ENCODE measurements at regions not wholly inside any gene's neighbourhood (a gene's known extent, or its start where the extent isn't known, plus 50 kb on each side); places are given as distances from the start of the nearest gene placed in this dataset.

GRCh38 chr6:126546541-126547120 lies 206.7 kb downstream of the CENPW start:
- Mint-ChIP-seq H3K27me3 (no peaks in the 10 kb centered on the region), H3K4me1 (ENCODE audit: low read depth) (no peaks in the 10 kb centered on the region), H3K9me3 (peaks cover 2% of the 10 kb centered on the region), H3K36me3 (ENCODE audit: low read depth) (no peaks in the 10 kb centered on the region), H3K27ac (no peak overlapping the region), H3K4me3 (no peak overlapping the region)
- POLR2A ChIA-PET: no interaction called here
- no peak for DNase-seq
- no peak for ATAC-seq
- CTCF ChIA-PET: interaction anchor here (1.3 kb wide), 1 partner anchor 22 kb away, joined by 3 read pairs; no protein-coding TSS in a partner anchor
- intact Hi-C loops (cut with micrococcal nuclease): no loop called here
- TF ChIP-seq, protein P1, sequence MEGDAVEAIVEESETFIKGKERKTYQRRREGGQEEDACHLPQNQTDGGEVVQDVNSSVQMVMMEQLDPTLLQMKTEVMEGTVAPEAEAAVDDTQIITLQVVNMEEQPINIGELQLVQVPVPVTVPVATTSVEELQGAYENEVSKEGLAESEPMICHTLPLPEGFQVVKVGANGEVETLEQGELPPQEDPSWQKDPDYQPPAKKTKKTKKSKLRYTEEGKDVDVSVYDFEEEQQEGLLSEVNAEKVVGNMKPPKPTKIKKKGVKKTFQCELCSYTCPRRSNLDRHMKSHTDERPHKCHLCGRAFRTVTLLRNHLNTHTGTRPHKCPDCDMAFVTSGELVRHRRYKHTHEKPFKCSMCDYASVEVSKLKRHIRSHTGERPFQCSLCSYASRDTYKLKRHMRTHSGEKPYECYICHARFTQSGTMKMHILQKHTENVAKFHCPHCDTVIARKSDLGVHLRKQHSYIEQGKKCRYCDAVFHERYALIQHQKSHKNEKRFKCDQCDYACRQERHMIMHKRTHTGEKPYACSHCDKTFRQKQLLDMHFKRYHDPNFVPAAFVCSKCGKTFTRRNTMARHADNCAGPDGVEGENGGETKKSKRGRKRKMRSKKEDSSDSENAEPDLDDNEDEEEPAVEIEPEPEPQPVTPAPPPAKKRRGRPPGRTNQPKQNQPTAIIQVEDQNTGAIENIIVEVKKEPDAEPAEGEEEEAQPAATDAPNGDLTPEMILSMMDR (IDR thresholded peaks at IDR 0.05): no peak

DNA sequence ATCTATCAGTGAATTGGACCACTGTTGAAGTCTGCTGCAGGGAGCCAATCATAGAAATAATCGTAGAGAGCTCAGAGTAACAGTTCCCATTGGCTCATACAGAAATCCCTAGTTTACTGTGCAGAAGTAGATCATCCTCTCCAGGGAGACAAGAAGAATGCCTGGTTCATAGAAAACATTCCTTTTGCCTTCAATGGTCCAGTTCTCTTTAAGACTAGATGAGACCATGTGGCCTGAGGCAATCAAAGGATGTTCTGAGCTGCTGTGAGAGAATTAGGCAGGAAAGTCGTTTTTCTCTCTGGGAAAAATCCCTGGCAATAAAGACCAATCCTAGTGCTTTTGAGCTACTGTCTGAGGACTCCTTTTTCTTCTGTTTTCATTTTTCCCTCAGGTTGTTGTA lies 208.4 kb downstream of the CENPW start:
- no peak for ATAC-seq
- CTCF ChIA-PET: no interaction called here
- peaks cover 2% of the 10 kb centered on the region for H3K9me3 Mint-ChIP-seq
- H3K36me3 Mint-ChIP-seq (ENCODE audit: low read depth): no peaks in the 10 kb centered on the region
- H3K27me3 Mint-ChIP-seq: no peaks in the 10 kb centered on the region
- TF ChIP-seq, protein P1 (IDR thresholded peaks at IDR 0.05): no peak
- DNase-seq: no peak
- H3K27ac Mint-ChIP-seq: no peak overlapping the region
- H3K4me3 Mint-ChIP-seq: no peak overlapping the region
- H3K4me1 Mint-ChIP-seq (ENCODE audit: low read depth): no peaks in the 10 kb centered on the region
- POLR2A ChIA-PET: no interaction called here
- intact Hi-C loops (cut with micrococcal nuclease): no loop called here

DNA sequence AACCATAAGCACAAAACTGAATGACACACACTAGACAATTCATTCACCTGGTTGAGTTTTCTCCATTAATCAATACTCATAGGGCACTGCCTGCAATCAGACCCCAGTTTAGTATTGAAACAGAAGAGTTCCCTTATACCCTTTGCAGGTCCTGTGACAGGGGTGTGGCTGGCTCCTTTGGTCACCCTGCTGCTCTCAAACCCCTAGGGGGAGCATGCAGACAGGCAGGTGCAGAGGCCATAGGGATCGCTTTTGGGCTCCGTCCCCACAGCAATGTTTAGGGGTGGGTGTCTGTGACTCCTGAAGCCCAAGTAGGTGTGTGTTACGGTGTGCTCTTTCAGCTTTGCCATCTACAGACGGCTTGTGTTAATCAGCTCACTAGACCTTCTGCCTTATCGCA lies 210.4 kb downstream of the CENPW start:
- no peaks in the 10 kb centered on the region for H3K27me3 Mint-ChIP-seq
- H3K4me1 Mint-ChIP-seq (ENCODE audit: low read depth): no peaks in the 10 kb centered on the region
- H3K36me3 Mint-ChIP-seq (ENCODE audit: low read depth): no peaks in the 10 kb centered on the region
- no peak overlapping the region for H3K4me3 Mint-ChIP-seq
- H3K27ac Mint-ChIP-seq: no peak overlapping the region
- DNase-seq (no peak), ATAC-seq (no peak)
- ChIA-PET POLR2A (no interaction called here), CTCF (no interaction called here)
- TF ChIP-seq, protein P1 (IDR thresholded peaks at IDR 0.05): no peak
- intact Hi-C loops (cut with micrococcal nuclease): no loop called here
- peaks cover 2% of the 10 kb centered on the region for H3K9me3 Mint-ChIP-seq

DNA sequence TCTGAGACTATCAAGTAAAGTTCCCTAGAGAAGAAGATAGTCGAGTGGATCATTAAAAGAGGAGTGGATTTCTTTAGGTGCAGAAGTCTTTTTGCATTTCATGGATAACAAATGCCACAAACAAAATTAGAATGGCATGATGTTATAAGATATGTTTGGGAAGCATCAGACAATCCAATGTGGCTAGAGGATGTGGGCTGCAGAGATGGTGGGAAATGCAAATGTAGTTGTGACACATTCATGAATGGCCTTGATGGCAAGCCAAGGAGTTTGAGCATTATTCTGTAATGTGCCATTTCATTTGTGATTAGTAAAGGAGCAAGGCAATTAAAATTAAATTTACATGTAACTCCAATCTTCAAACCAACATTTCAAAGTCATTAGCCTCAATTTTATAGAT lies 211.9 kb downstream of the CENPW start:
- Mint-ChIP-seq H3K9me3 (peaks cover 2% of the 10 kb centered on the region), H3K27me3 (no peaks in the 10 kb centered on the region), H3K4me3 (no peak overlapping the region), H3K27ac (no peak overlapping the region), H3K36me3 (ENCODE audit: low read depth) (no peaks in the 10 kb centered on the region), H3K4me1 (ENCODE audit: low read depth) (no peaks in the 10 kb centered on the region)
- POLR2A ChIA-PET: no interaction called here
- DNase-seq: no peak
- TF ChIP-seq, protein P1 (IDR thresholded peaks at IDR 0.05): no peak
- CTCF ChIA-PET: no interaction called here
- no peak for ATAC-seq
- intact Hi-C loops (cut with micrococcal nuclease): no loop called here

DNA sequence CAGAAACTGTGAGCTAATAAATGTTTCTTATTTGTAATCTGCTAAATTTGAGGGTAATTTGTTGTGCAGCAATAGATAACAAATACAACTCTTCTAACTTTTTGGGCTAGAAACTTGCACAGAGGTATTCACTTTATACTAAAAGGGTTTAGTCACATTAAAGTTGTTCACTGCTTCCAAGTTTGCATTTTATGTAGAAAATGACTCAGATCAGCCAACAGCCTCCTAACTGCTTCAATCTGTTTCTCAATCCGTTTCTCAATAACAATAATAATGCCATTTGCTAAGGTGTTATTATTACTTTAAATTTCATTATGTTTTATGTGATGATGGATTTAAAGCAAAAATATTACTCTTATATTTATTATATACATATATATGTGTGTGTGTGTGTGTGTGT lies 213.9 kb downstream of the CENPW start:
- CTCF ChIA-PET: no interaction called here
- TF ChIP-seq, protein P1 (IDR thresholded peaks at IDR 0.05): no peak
- no peak overlapping the region for H3K27ac Mint-ChIP-seq

More for the DNA sequence above, 213.9 kb downstream of the CENPW start:
- POLR2A ChIA-PET: no interaction called here
- intact Hi-C loops (cut with micrococcal nuclease): no loop called here
- no peaks in the 10 kb centered on the region for H3K27me3 Mint-ChIP-seq
- no peak for ATAC-seq
- no peaks in the 10 kb centered on the region for H3K4me1 Mint-ChIP-seq (ENCODE audit: low read depth)
- no peak for DNase-seq
- H3K4me3 Mint-ChIP-seq: no peak overlapping the region
- H3K9me3 Mint-ChIP-seq: peaks cover 2% of the 10 kb centered on the region
- H3K36me3 Mint-ChIP-seq (ENCODE audit: low read depth): no peaks in the 10 kb centered on the region
